IMR-90 (cell line): ENCODE measurements at regions not wholly inside any gene's neighbourhood (a gene's known extent, or its start where the extent isn't known, plus 50 kb on each side); places are given as distances from the start of the nearest gene placed in this dataset.

Experiments
- ATAC-seq: fragments of 200-7000 bp; cut with Tn5 transposase; 2 replicates; pipeline ENCODE4 v1.9.1; 2020; ENCODE audit warnings: low read depth, mild to moderate bottlenecking, moderate library complexity
- BruUV-seq: library from RNA; stranded (reverse); fragments of 400-500 nt; replicated peaks from 2 replicates; lab custom pipeline; 2021; lab: Mats Ljungman, UMichigan
- CTCF ChIA-PET: fragments of 300-600 bp; formaldehyde crosslinking; extraction: SDS; loops from one replicate; lab custom pipeline; 2021; ENCODE audit warnings: antibody characterized with exemption; lab: Yijun Ruan, JAX
- POLR2A ChIA-PET: fragments of 300-600 bp; sonication (Branson Sonifier 250); formaldehyde crosslinking; loops from one replicate; lab custom pipeline; 2022; ENCODE audit warnings: antibody characterized with exemption; ENCODE audit not compliant: unreplicated experiment; lab: Charles Lee
- DNase-seq: peaks from one replicate; pipeline ENCODE4 v3.0.0; 2013
- H2AFZ ChIP-seq: replicated peaks from 2 replicates; pipeline ENCODE3; 2013; ENCODE audit warnings: low read length, mild to moderate bottlenecking; ENCODE audit not compliant: poor library complexity
- H2AK5ac ChIP-seq: 2 replicates; pipeline ENCODE4 v1.6.1; 2013; ENCODE audit warnings: low read depth, low read length, inconsistent platforms
- H2AK9ac ChIP-seq: replicated peaks from 2 replicates; pipeline ENCODE3; 2013; ENCODE audit warnings: mild to moderate bottlenecking, low read depth, low read length, moderate library complexity; ENCODE audit not compliant: poor library complexity
- H2BK120ac ChIP-seq: 2 replicates; pipeline ENCODE4 v1.6.1; 2013; ENCODE audit warnings: low read depth, low read length, inconsistent platforms
- H2BK15ac ChIP-seq: 3 replicates; pipeline ENCODE4 v1.6.1; 2013; ENCODE audit warnings: low read depth, low read length, inconsistent platforms
- H2BK20ac ChIP-seq: 2 replicates; pipeline ENCODE4 v1.6.1; 2013; ENCODE audit warnings: low read depth, mild to moderate bottlenecking, inconsistent platforms, low read length, moderate library complexity
- H2BK5ac ChIP-seq: 2 replicates; pipeline ENCODE4 v1.6.1; 2013; ENCODE audit warnings: mild to moderate bottlenecking, low read depth, low read length, inconsistent platforms; ENCODE audit not compliant: poor library complexity, severe bottlenecking
- H3K14ac ChIP-seq: replicated peaks from 2 replicates; pipeline ENCODE4 v1.6.1; 2013; ENCODE audit warnings: low read depth, low read length, inconsistent platforms
- H3K18ac ChIP-seq: 2 replicates; pipeline ENCODE4 v1.6.1; 2013; ENCODE audit warnings: low read depth, low read length, control low read depth
- H3K23ac ChIP-seq: 2 replicates; pipeline ENCODE4 v1.6.1; 2013; ENCODE audit warnings: low read depth, low read length, inconsistent platforms
- H3K27ac ChIP-seq: 2 replicates; pipeline ENCODE4 v1.5.1; 2013; ENCODE audit warnings: mild to moderate bottlenecking, control low read depth, low read length; ENCODE audit not compliant: insufficient read depth
- H3K27me3 ChIP-seq: 2 replicates; pipeline ENCODE4 v1.6.1; 2013; ENCODE audit warnings: low read length; ENCODE audit not compliant: control insufficient read depth, insufficient read depth
- H3K36me3 ChIP-seq: 2 replicates; pipeline ENCODE4 v1.6.1; 2013; ENCODE audit warnings: low read length, mixed read lengths; ENCODE audit not compliant: control insufficient read depth, insufficient read depth
- H3K4ac ChIP-seq: 2 replicates; pipeline ENCODE4 v1.6.1; 2013; ENCODE audit warnings: low read depth, low read length, inconsistent platforms
- H3K4me1 ChIP-seq: 2 replicates; pipeline ENCODE4 v1.6.1; 2013; ENCODE audit warnings: low read length, mixed read lengths; ENCODE audit not compliant: control insufficient read depth, insufficient read depth
- H3K4me2 ChIP-seq: 2 replicates; pipeline ENCODE4 v1.6.1; 2013; ENCODE audit warnings: low read depth, mild to moderate bottlenecking, control low read depth, low read length, moderate library complexity
- H3K4me3 ChIP-seq: 2 replicates; pipeline ENCODE4 v1.5.1; 2013; ENCODE audit warnings: low read depth, mild to moderate bottlenecking, control low read depth, low read length, moderate library complexity; ENCODE audit not compliant: insufficient read depth
- H3K56ac ChIP-seq: 2 replicates; pipeline ENCODE4 v1.6.1; 2013; ENCODE audit warnings: low read length, inconsistent platforms; ENCODE audit not compliant: insufficient read depth; ENCODE audit errors: extremely low read depth
- H3K79me1 ChIP-seq, 2 experiments: 2 replicates each; pipeline ENCODE4 v1.6.1; 2013; ENCODE audit warnings: low read length in 2 of 2, inconsistent platforms in 1 of 2, low read depth in 1 of 2
- H3K9ac ChIP-seq: 2 replicates; pipeline ENCODE4 v1.6.1; 2013; ENCODE audit warnings: low read depth, low read length, control low read depth
- H3K9me1 ChIP-seq: 2 replicates; pipeline ENCODE4 v1.6.1; 2013; ENCODE audit warnings: low read length, inconsistent platforms; ENCODE audit not compliant: insufficient read depth
- H3K9me3 ChIP-seq: 2 replicates; pipeline ENCODE4 v1.6.1; 2013; ENCODE audit warnings: low read length; ENCODE audit not compliant: control insufficient read depth, insufficient read depth
- H4K20me1 ChIP-seq: 2 replicates; pipeline ENCODE4 v1.6.1; 2013; ENCODE audit warnings: low read length, inconsistent platforms; ENCODE audit not compliant: insufficient read depth
- H4K5ac ChIP-seq: 2 replicates; pipeline ENCODE4 v1.6.1; 2013; ENCODE audit warnings: mild to moderate bottlenecking, low read depth, low read length, control low read depth
- H4K8ac ChIP-seq, 2 experiments: 2 replicates each; pipeline ENCODE4 v1.6.1; 2013; ENCODE audit warnings: low read depth in 2 of 2, low read length in 2 of 2, control low read depth in 1 of 2, inconsistent platforms in 1 of 2
- H4K91ac ChIP-seq: 2 replicates; pipeline ENCODE4 v1.6.1; 2013; ENCODE audit warnings: low read depth, low read length, inconsistent platforms; ENCODE audit not compliant: insufficient read depth
- BHLHE40 ChIP-seq: fragments of 150-350 bp; IDR thresholded peaks from 2 replicates; pipeline ENCODE4 v1.6.1; 2016; ENCODE audit warnings: mild to moderate bottlenecking, low read depth, low read length
- CEBPB ChIP-seq: IDR thresholded peaks from 2 replicates; pipeline ENCODE4 v1.6.1; 2012; ENCODE audit warnings: low read depth, low read length, improper control_type of control experiment
- CHD1 ChIP-seq: IDR thresholded peaks from 2 replicates; pipeline ENCODE4 v1.6.1; 2012; ENCODE audit warnings: low read depth, low read length, improper control_type of control experiment
- CTCF ChIP-seq: conservative IDR thresholded peaks from 2 replicates; pipeline ENCODE4 v1.5.1; 2012; ENCODE audit warnings: mild to moderate bottlenecking, low read depth, low read length, improper control_type of control experiment
- FOS ChIP-seq: fragments of 150-350 bp; IDR thresholded peaks from 2 replicates; pipeline ENCODE4 v1.6.1; 2016; ENCODE audit warnings: low read depth, low read length
- MAFK ChIP-seq: IDR thresholded peaks from 2 replicates; pipeline ENCODE4 v1.6.1; 2012; ENCODE audit warnings: low read depth, low read length, improper control_type of control experiment
- MAZ ChIP-seq: IDR thresholded peaks from 2 replicates; pipeline ENCODE4 v1.6.1; 2012; ENCODE audit warnings: low read depth, mild to moderate bottlenecking, low read length, improper control_type of control experiment, moderate library complexity, borderline replicate concordance
- MXI1 ChIP-seq: IDR thresholded peaks from 2 replicates; pipeline ENCODE4 v1.6.1; 2012; ENCODE audit warnings: low read depth, mild to moderate bottlenecking, low read length, moderate library complexity, borderline replicate concordance
- NFE2L2 ChIP-seq: fragments of 150-350 bp; IDR thresholded peaks from 2 replicates; pipeline ENCODE4 v1.6.1; 2016; ENCODE audit warnings: low read depth, mild to moderate bottlenecking, low read length
- POLR2A ChIP-seq: IDR thresholded peaks from 2 replicates; pipeline ENCODE4 v1.6.1; 2012; ENCODE audit warnings: mild to moderate bottlenecking, low read depth, low read length
- RAD21 ChIP-seq: IDR thresholded peaks from 2 replicates; pipeline ENCODE4 v1.6.1; 2012; ENCODE audit warnings: low read length, improper control_type of control experiment
- RCOR1 ChIP-seq: IDR thresholded peaks from 2 replicates; pipeline ENCODE4 v1.6.1; 2012; ENCODE audit warnings: mild to moderate bottlenecking, low read length, improper control_type of control experiment; ENCODE audit not compliant: insufficient replicate concordance
- RFX5 ChIP-seq: IDR thresholded peaks from 2 replicates; pipeline ENCODE4 v1.8.0; 2012; ENCODE audit warnings: low read depth, mild to moderate bottlenecking, low read length, moderate library complexity
- SMC3 ChIP-seq: fragments of 150-350 bp; IDR thresholded peaks from 2 replicates; pipeline ENCODE4 v1.6.1; 2016; ENCODE audit warnings: low read depth, mild to moderate bottlenecking, antibody characterized with exemption, low read length, moderate library complexity
- WGBS, 2 experiments: methylation state at CpG; one replicate each; pipeline versions ENCODE4 v1.1.5 to v1.1.7; 2013; ENCODE audit warnings: missing lambda C conversion rate in 2 of 2; ENCODE audit not compliant: insufficient read length in 1 of 2; ENCODE audit errors: extremely low coverage in 2 of 2; 5-methylcytosine and 5-hydroxymethylcytosine counted together
- dilution Hi-C: fragments of 300-500 bp; cut with HindIII; formaldehyde crosslinking; loops from one replicate; pipeline ENCODE4 v1.14.3; 2018; ENCODE audit warnings: low sequenced_read_pairs; ENCODE audit not compliant: unreplicated experiment
- in situ Hi-C: fragments of 300-500 bp; cut with MboI; formaldehyde crosslinking; loops from 3 replicates; pipeline ENCODE4 v1.14.3; 2019; ENCODE audit warnings: low sequenced_read_pairs, inconsistent platforms, mixed read lengths
- intact Hi-C: fragments of 100-400 bp; cut with micrococcal nuclease; formaldehyde crosslinking; loops from 2 replicates; pipeline ENCODE4 v1.10.0; 2022
- TF ChIP-seq, protein P1 (sequence below): fragments of 150-350 bp; IDR thresholded peaks from 2 replicates; pipeline ENCODE4 v1.6.1; 2017; ENCODE audit warnings: mild to moderate bottlenecking, antibody characterized with exemption, low read length, low read depth
- TF ChIP-seq, protein P2 (sequence below): fragments of 150-350 bp; IDR thresholded peaks from 2 replicates; pipeline ENCODE4 v1.6.1; 2016; ENCODE audit warnings: low read depth, mild to moderate bottlenecking, low read length, moderate library complexity, borderline replicate concordance

DNA sequence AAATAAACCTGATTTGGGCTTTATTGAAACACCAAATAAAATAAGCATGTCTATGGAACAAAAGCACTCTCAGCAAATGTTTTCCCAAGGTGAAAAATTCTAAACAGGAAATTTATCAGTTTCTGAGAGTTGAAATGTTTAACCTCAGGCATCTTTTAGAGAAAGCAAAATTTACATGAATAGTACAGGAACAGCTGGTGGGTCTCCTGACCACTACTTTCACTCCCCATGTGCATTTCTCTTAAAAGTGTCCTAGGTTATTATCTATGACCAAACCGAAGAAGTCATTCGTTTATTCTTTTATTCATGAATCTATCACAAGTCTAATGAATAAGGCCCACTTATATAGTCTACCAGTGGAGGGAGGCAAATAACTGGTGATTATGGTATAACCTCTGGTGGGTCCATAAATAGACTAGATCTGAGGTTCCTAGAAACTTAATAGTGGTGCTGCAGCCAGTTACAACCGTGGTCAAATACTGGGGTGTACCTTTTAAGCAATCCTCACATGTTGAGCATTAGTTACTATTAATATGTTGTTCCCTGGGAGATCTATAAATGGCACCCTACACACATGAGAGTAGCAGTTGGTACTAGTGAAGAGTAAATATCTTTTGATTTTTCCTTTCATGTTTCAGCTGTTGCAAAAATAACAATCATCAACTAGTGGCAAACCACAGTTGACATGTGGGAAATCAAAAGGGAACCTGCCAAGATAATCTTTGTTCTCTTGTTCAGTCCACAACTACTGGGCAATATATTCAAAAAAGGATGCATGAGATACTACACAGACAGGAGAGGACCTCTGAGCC is 169.3 kb upstream of the STAC start:
- no peaks in the 10 kb centered on the region for H3K36me3 ChIP-seq
- no peak overlapping the region for H3K23ac ChIP-seq
- H3K27me3 ChIP-seq = no peaks in the 10 kb centered on the region
- no peaks in the 10 kb centered on the region for H3K79me1 ChIP-seq
- WGBS, 2 experiments = no CpG with 5 or more reads among the region's 3 CpGs
- no peak overlapping the region for H2AK5ac ChIP-seq
- H3K18ac ChIP-seq = no peak overlapping the region
- H2BK5ac ChIP-seq = no peak overlapping the region
- no peak overlapping the region for H3K56ac ChIP-seq
- H4K20me1 ChIP-seq = no peaks in the 10 kb centered on the region
- dilution Hi-C loops (no loop called here), intact Hi-C loops (no loop called here), in situ Hi-C loops (no loop called here)
- no peak overlapping the region for H2BK120ac ChIP-seq
- CTCF ChIA-PET = no interaction called here
- no peak overlapping the region for H2AK9ac ChIP-seq
- no peak overlapping the region for H3K9ac ChIP-seq
- no peak overlapping the region for H3K4ac ChIP-seq
- no peak overlapping the region for H3K4me2 ChIP-seq
- H3K27ac ChIP-seq = no peak overlapping the region
- no peak for ATAC-seq
- H4K91ac ChIP-seq = no peak overlapping the region
- no TSS peak for BruUV-seq
- no peak for DNase-seq
- H3K4me1 ChIP-seq = no peaks in the 10 kb centered on the region
- H3K14ac ChIP-seq = no peak overlapping the region
- no peak overlapping the region for H2AFZ ChIP-seq
- H3K4me3 ChIP-seq = no peak overlapping the region
- H2BK20ac ChIP-seq = no peak overlapping the region
- TF ChIP-seq POLR2A (no peak), RFX5 (no peak), CTCF (no peak), MAZ (no peak), RAD21 (no peak), MXI1 (no peak), RCOR1 (no peak), NFE2L2 (no peak), FOS (no peak), CHD1 (no peak), CEBPB (no peak), SMC3 (no peak), MAFK (no peak), BHLHE40 (no peak)
- TF ChIP-seq, protein P1, sequence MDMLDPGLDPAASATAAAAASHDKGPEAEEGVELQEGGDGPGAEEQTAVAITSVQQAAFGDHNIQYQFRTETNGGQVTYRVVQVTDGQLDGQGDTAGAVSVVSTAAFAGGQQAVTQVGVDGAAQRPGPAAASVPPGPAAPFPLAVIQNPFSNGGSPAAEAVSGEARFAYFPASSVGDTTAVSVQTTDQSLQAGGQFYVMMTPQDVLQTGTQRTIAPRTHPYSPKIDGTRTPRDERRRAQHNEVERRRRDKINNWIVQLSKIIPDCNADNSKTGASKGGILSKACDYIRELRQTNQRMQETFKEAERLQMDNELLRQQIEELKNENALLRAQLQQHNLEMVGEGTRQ = no peak
- TF ChIP-seq, protein P2, sequence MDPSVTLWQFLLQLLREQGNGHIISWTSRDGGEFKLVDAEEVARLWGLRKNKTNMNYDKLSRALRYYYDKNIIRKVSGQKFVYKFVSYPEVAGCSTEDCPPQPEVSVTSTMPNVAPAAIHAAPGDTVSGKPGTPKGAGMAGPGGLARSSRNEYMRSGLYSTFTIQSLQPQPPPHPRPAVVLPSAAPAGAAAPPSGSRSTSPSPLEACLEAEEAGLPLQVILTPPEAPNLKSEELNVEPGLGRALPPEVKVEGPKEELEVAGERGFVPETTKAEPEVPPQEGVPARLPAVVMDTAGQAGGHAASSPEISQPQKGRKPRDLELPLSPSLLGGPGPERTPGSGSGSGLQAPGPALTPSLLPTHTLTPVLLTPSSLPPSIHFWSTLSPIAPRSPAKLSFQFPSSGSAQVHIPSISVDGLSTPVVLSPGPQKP = no peak
- POLR2A ChIA-PET = no interaction called here
- H4K8ac ChIP-seq = no peak overlapping the region
- no peak overlapping the region for H2BK15ac ChIP-seq
- no peak overlapping the region for H4K5ac ChIP-seq
- H3K9me3 ChIP-seq = no peaks in the 10 kb centered on the region
- no peaks in the 10 kb centered on the region for H3K9me1 ChIP-seq
